Activated naive CD4-positive, alpha-beta T cell treated with anti-CD3 and anti-CD28 coated beads for 36 hours (primary cell): ENCODE measurements at regions not wholly inside any gene's neighbourhood (a gene's known extent, or its start where the extent isn't known, plus 50 kb on each side); places are given as distances from the start of the nearest gene placed in this dataset.

Source experiments
- CTCF ChIA-PET: fragments of 350-600 bp; sonication (Branson Sonifier 250); formaldehyde crosslinking; loops from one replicate; lab custom pipeline; 2021; ENCODE audit warnings: antibody characterized with exemption; lab: Charles Lee
- DNase-seq: peaks from one replicate; pipeline ENCODE4 v3.0.0-alpha.2; 2020
- H3K27ac Mint-ChIP-seq: one replicate; pipeline ENCODE4 v1.8.0; 2021; ENCODE audit warnings: mild to moderate bottlenecking, mixed read lengths
- H3K27me3 Mint-ChIP-seq: one replicate; pipeline ENCODE4 v1.8.0; 2021; ENCODE audit warnings: low read depth, mixed read lengths
- H3K36me3 Mint-ChIP-seq: one replicate; pipeline ENCODE4 v1.8.0; 2021; ENCODE audit warnings: low read depth, mixed read lengths
- H3K4me1 Mint-ChIP-seq: one replicate; pipeline ENCODE4 v1.8.0; 2021; ENCODE audit warnings: low read depth, mixed read lengths
- H3K4me3 Mint-ChIP-seq: one replicate; pipeline ENCODE4 v1.8.0; 2021; ENCODE audit warnings: mild to moderate bottlenecking, moderate library complexity, mixed read lengths
- H3K9me3 Mint-ChIP-seq: one replicate; pipeline ENCODE4 v1.8.0; 2021; ENCODE audit warnings: mixed read lengths
- intact Hi-C: fragments of 100-400 bp; cut with micrococcal nuclease; formaldehyde crosslinking; loops from one replicate; pipeline ENCODE4 v1.15.1; 2023

DNA sequence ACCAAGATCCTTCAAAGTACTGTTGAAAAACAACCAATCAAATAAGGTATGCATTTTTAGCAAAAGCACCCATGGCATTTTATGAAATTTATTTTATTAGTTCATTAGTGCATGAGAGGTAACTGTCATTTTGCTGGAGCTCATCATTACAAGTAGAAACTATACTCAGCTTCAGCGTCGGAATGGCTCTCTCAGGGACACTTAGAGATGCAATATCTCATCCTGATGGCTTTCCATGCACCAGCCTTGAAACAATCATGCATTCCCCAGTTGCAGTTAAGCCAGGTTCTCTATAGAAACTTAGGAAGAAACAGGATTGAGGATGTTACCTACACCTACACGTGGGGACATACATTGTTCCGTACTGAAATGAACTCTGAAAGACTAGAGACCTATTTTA, 219.5 kb downstream of the GALR1 start:
- Mint-ChIP-seq H3K27ac (no peak overlapping the region), H3K9me3 (no peaks in the 10 kb centered on the region), H3K27me3 (peaks cover 14% of the 10 kb centered on the region), H3K4me1 (no peaks in the 10 kb centered on the region), H3K4me3 (no peak overlapping the region), H3K36me3 (no peaks in the 10 kb centered on the region)
- intact Hi-C loops = loop anchor here (10.0 kb wide), 1 partner anchor 464 kb away; no protein-coding TSS in a partner anchor
- no peak for DNase-seq
- CTCF ChIA-PET = interaction anchor here (1.1 kb wide), 1 partner anchor 21 kb away, joined by 3 read pairs; no protein-coding TSS in a partner anchor

GRCh38 chr18:77470569-77471413, 221.1 kb downstream of the GALR1 start:
- Mint-ChIP-seq H3K9me3 (no peaks in the 10 kb centered on the region), H3K4me1 (no peaks in the 10 kb centered on the region), H3K27ac (no peak overlapping the region), H3K4me3 (no peak overlapping the region), H3K36me3 (no peaks in the 10 kb centered on the region), H3K27me3 (peaks cover 19% of the 10 kb centered on the region)
- CTCF ChIA-PET = no interaction called here
- intact Hi-C loops = no loop called here
- DNase-seq = no peak

DNA sequence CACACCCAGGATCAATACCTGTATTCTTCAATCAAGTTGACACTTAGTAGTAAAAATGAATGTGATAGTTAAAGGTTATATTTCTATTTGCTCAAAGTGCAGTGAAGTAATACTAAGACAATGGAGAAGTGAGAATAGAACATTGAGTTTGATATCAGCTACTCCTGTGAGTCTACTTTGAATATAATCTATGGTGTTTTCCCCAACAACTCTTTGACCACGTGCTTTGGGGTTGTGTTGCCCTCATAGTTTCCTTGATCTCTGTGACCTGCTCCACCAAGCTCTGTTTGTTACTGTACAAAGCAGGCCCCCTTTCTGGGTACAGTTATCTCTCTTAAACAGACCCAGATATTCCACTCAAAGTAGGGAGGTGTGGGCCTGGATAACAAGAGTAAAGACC, 222.9 kb downstream of the GALR1 start:
- CTCF ChIA-PET = interaction anchor here (0.6 kb wide), 1 partner anchor 14 kb away, joined by 4 read pairs; no protein-coding TSS in a partner anchor
- Mint-ChIP-seq H3K27ac (no peak overlapping the region), H3K36me3 (no peaks in the 10 kb centered on the region), H3K9me3 (no peaks in the 10 kb centered on the region), H3K4me1 (no peaks in the 10 kb centered on the region), H3K27me3 (peaks cover 23% of the 10 kb centered on the region), H3K4me3 (no peak overlapping the region)
- intact Hi-C loops = no loop called here
- DNase-seq = no peak

- CTCF ChIA-PET = no interaction called here
- no peaks in the 10 kb centered on the region for H3K4me1 Mint-ChIP-seq
- intact Hi-C loops = no loop called here
- H3K4me3 Mint-ChIP-seq = no peak overlapping the region
- no peaks in the 10 kb centered on the region for H3K9me3 Mint-ChIP-seq
- DNase-seq = no peak
- peaks cover 14% of the 10 kb centered on the region for H3K27me3 Mint-ChIP-seq
- H3K27ac Mint-ChIP-seq = no peak overlapping the region
- H3K36me3 Mint-ChIP-seq = no peaks in the 10 kb centered on the region
Measured at GRCh38 chr18:77478646-77479442, 229.2 kb downstream of the GALR1 start.

DNA sequence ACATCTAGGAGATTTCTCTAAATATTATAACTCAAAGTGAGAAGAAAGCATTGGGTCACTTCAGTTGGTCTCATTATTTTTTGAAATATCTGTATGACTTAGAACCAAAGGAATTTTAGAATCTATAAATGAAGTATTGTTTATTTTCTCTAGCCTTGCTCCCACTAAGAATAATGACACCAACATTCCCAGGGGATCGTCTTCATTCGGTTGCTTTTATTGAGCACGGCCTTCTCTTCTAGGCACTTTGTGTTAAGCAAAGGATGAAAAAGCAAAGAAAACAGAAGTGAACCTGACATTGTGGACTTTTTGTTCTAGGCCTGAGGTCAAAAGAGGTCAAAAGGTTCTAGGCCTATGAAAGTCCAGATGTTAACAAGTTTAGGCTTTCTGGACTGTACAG, 231.9 kb downstream of the GALR1 start:
- intact Hi-C loops = no loop called here
- Mint-ChIP-seq H3K4me1 (no peaks in the 10 kb centered on the region), H3K27me3 (peaks cover 5% of the 10 kb centered on the region), H3K36me3 (no peaks in the 10 kb centered on the region), H3K9me3 (no peaks in the 10 kb centered on the region), H3K27ac (no peak overlapping the region), H3K4me3 (no peak overlapping the region)
- DNase-seq = no peak
- CTCF ChIA-PET = no interaction called here

DNA sequence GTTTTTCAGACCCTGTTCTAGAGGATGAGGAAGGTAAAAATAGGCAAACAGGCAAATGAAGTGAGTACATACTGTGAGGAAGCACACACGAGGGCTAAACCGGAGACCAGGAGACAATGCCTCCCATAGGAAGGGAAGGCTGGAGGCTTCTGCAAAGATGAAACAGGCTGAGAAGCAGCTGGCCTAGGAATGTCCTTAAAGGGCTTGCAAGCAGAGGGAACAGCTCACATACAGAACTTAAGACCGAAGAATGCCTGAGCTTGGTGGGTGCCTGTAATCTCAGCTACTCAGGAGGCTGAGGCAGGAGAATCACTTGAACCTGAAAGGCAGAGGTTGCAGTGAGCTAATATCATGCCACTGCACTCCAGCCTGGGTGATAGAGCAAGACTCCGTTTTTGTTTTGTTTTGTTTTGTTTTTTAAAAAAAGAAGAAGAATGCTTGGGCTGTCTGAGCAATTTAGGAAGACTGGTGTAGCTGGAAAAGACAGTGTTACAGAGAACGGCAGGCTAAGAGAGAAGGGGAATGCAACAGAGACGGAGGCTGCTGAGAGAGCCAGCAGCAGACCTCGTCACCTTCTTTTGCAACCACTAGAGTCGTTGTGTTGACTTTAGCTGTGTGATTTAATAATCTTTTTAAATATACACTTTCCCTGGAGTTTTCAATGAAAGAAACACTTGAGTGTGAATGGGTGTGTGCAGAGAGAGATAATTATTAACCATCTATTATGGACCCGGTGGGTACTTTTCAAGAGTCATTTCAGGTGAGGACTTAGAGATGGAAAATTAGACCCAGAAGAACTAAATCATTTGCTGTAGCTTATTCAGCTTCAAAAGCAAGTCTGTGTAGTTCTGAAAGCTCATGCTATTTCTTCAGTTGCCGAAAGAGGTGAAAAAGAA, 232.8 kb downstream of the GALR1 start:
- intact Hi-C loops = no loop called here
- CTCF ChIA-PET = no interaction called here

GRCh38 chr18:77486985-77487384, 237.3 kb downstream of the GALR1 start:
- CTCF ChIA-PET = no interaction called here
- Mint-ChIP-seq H3K27ac (no peak overlapping the region), H3K4me3 (no peak overlapping the region), H3K4me1 (no peaks in the 10 kb centered on the region), H3K9me3 (no peaks in the 10 kb centered on the region), H3K27me3 (peaks cover 18% of the 10 kb centered on the region), H3K36me3 (no peaks in the 10 kb centered on the region)
- intact Hi-C loops = no loop called here
- no peak for DNase-seq

More for the DNA sequence above, 232.8 kb downstream of the GALR1 start:
- H3K9me3 Mint-ChIP-seq = no peaks in the 10 kb centered on the region
- H3K27me3 Mint-ChIP-seq = peaks cover 2% of the 10 kb centered on the region
- H3K36me3 Mint-ChIP-seq = no peaks in the 10 kb centered on the region
- no peak overlapping the region for H3K27ac Mint-ChIP-seq
- no peak for DNase-seq
- H3K4me1 Mint-ChIP-seq = no peaks in the 10 kb centered on the region
- H3K4me3 Mint-ChIP-seq = no peak overlapping the region

- no peaks in the 10 kb centered on the region for H3K4me1 Mint-ChIP-seq
- H3K27me3 Mint-ChIP-seq = peaks cover 21% of the 10 kb centered on the region
- CTCF ChIA-PET = no interaction called here
- no peak for DNase-seq
- intact Hi-C loops = no loop called here
- H3K36me3 Mint-ChIP-seq = no peaks in the 10 kb centered on the region
- no peaks in the 10 kb centered on the region for H3K9me3 Mint-ChIP-seq
- H3K4me3 Mint-ChIP-seq = no peak overlapping the region
- H3K27ac Mint-ChIP-seq = no peak overlapping the region
Measured at GRCh38 chr18:77487951-77488740, 238.5 kb downstream of the GALR1 start.

DNA sequence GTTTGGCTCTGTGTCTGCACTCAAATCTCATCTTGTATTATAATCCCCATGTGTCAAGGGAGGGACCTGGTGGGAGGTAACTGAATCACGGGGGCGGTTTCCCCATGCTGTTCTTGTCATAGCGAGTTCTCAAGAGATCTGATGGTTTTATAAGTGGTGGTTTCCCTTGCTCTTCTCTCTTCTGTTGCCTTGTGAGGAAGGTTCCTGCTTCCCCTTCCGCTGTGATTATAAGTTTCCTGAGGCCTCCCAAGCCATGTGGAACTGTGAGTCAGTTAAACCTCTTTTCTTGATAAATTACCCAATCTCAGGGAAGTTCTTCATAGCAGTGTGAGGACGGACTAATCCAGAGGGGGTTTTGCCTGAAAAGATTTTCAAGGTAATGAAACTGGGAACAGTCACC, 245.4 kb downstream of the GALR1 start:
- intact Hi-C loops = loop anchor here (2.0 kb wide), 1 partner anchor 66 kb away; no protein-coding TSS in a partner anchor
- H3K36me3 Mint-ChIP-seq = no peaks in the 10 kb centered on the region
- peaks cover 14% of the 10 kb centered on the region for H3K27me3 Mint-ChIP-seq
- H3K27ac Mint-ChIP-seq = no peak overlapping the region
- no peaks in the 10 kb centered on the region for H3K4me1 Mint-ChIP-seq
- CTCF ChIA-PET = no interaction called here
- H3K9me3 Mint-ChIP-seq = no peaks in the 10 kb centered on the region
- DNase-seq = no peak
- H3K4me3 Mint-ChIP-seq = no peak overlapping the region

- intact Hi-C loops = loop anchor here (2.0 kb wide), 1 partner anchor 65 kb away; no protein-coding TSS in a partner anchor
- H3K36me3 Mint-ChIP-seq = no peaks in the 10 kb centered on the region
- peaks cover 12% of the 10 kb centered on the region for H3K27me3 Mint-ChIP-seq
- CTCF ChIA-PET = no interaction called here
- no peaks in the 10 kb centered on the region for H3K4me1 Mint-ChIP-seq
- no peak for DNase-seq
- H3K9me3 Mint-ChIP-seq = no peaks in the 10 kb centered on the region
- no peak overlapping the region for H3K27ac Mint-ChIP-seq
- H3K4me3 Mint-ChIP-seq = no peak overlapping the region
Measured at GRCh38 chr18:77495982-77496690, 246.5 kb downstream of the GALR1 start.

- Mint-ChIP-seq H3K36me3 (no peaks in the 10 kb centered on the region), H3K4me3 (no peak overlapping the region), H3K4me1 (no peaks in the 10 kb centered on the region), H3K27ac (no peak overlapping the region), H3K9me3 (no peaks in the 10 kb centered on the region), H3K27me3 (peaks cover 2% of the 10 kb centered on the region)
- intact Hi-C loops = no loop called here
- no peak for DNase-seq
- CTCF ChIA-PET = no interaction called here
Measured at GRCh38 chr18:77501266-77501665, 251.6 kb downstream of the GALR1 start.
